NCI-H1694 (cell line): ENCODE measurements at regions not wholly inside any gene's neighbourhood (a gene's known extent, or its start where the extent isn't known, plus 50 kb on each side); places are given as distances from the start of the nearest gene placed in this dataset.
"Not testable (repeated sequence)": the region's sequence is repeated elsewhere in the genome, so short reads cannot be mapped to it uniquely, and the experiment has no call there.

Experiments
- DNase-seq: peaks from one replicate; lab custom pipeline; 2025; lab: John Stamatoyannopoulos, UW

DNA sequence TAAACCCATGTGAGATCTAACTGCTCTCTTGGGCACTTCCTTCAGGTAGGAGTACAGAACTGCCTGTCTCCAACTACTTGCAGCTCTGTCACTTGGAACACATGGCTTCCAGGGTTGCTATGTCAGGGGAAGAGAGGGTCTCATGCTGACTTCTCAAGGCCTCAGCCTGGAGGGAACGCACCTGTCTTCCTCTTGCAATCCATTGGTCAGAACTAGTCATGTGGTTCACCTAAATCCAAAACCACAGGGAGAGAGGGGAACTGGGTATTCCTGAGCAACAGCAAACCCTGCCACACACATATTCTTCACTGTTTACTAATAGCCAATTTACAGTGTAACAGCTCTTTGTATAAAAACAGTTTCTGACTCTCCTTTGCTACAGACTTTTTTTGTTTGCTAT is 206.1 kb downstream of the KCNJ2 start:
- no peak for DNase-seq

DNA sequence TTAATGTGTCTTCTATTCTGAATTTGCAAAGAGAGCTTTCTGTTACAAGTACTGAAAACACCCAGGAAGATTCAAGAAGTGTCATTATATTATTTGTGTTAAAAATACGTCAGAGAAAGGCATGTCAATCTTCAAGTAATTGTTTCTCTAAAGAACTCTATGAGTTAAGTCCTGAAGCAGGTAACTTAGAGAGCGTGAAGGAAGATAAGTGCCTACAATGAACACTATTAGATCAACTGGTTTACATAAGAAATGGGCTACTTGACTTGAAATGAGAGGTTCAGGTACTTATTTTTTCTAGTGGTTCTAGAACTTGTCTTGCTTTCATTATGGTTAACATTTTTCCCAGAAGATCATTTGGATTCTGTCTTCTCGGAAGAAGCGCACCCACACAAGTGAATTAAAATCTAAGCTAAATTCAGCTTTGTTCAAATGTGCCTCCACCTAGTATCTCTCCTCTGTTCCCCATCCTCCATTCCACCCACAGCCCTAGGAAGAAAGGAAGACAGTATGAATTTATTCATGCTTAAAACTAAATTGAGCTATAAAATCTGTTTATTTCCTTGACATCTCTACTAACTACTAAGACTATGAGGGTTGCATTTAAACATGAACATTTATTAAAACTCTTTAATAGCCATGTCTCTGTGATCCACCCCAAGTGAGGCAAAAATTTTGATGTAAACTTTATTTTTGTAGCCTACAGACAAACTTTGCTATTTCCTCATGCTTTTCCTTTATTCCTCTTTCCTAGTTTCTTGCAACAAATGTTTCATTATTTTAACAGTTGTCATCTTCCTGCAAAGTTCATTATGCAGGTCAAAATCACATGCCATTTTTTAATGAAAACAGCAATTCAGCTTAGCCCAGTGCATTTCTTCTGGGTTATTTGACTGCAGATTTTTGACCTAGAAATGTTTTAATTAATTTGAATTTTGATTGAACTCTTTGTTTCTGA is 206.8 kb downstream of the KCNJ2 start:
- DNase-seq, result no peak

DNA sequence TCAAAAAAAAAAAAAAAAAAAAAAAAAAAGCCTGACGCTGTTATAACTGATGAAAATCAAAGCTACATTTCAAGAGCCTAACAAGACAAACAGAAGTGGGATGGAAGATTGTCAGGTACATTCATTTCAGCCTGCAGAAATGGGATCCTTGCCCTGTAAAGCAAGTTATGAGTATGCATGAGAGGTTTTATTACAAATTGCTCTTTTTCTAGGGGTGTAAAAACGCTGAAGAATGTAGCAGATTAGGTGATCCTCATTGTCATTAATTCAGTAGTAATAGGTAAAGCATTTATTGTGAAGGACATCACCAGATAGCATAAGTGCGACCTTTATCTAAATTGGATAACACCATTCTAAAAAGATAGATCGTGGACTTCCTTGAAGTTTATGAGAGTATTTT is 208.3 kb downstream of the KCNJ2 start:
- DNase-seq, result no peak

DNA sequence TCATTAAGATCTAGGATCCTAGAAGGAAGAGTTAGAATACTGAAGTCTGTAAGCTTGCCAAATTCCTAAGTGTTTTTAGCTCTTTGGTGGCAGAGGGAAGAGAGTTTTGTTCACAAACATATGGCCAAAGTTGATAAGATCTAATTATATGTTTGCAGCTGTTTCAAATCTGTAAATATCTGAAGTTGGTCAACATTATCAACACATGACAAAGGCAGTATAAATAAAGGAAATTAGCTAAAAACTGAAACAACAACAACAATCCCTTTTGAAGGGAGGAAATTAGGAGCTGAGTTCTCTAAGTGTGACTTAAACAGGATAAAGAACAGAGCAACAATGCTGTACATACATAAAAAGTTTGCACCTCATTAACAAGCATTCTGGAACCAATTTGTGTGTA is 208.7 kb downstream of the KCNJ2 start:
- DNase-seq, result no peak

GRCh38 chr17:70379945-70380344 is 210.6 kb downstream of the KCNJ2 start:
- no peak for DNase-seq

DNA sequence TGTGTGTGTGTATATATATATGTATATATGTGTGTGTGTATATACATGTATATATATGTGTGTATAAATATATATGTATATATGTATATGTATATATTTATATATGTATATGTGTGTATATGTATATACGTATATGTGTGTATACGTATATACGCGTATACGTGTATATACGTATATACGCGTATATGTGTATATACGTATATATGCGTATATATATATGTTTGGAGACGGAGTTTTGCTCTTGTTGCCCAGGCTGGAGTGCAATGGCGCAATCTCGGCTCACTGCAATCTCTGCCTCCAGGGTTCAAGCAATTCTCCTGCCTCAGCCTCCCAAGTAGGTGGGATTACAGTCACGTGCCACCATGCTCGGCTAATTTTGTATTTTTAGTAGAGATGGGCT is 212.6 kb downstream of the KCNJ2 start:
- DNase-seq, result not testable (repeated sequence)

DNA sequence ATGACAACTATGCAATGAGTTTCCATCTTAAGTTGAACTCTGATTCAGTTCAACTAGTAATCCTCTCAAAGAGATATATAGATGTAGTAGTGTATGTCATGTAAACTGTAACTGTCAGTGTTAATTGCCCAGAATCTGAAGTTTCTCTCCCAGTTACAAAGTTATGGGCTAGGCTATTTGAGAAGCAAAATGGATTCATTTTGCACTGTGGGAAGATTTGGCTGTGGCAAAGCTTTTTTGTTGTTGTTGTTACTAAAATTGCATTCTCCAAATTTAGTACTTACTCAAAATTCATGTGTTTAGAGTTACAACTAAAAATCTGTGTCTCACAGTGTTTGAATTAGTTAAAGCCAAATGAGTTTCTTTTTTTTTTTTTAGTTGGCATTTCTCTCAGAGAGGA is 219.0 kb downstream of the KCNJ2 start:
- no peak for DNase-seq

- not testable (repeated sequence) for DNase-seq
These were observed 220.0 kb downstream of the KCNJ2 start for GRCh38 chr17:70389232-70389757.

GRCh38 chr17:70390049-70390448 is 220.7 kb downstream of the KCNJ2 start:
- DNase-seq, result no peak

- DNase-seq, result no peak
These were observed 225.3 kb downstream of the KCNJ2 start for GRCh38 chr17:70394473-70395232.

DNA sequence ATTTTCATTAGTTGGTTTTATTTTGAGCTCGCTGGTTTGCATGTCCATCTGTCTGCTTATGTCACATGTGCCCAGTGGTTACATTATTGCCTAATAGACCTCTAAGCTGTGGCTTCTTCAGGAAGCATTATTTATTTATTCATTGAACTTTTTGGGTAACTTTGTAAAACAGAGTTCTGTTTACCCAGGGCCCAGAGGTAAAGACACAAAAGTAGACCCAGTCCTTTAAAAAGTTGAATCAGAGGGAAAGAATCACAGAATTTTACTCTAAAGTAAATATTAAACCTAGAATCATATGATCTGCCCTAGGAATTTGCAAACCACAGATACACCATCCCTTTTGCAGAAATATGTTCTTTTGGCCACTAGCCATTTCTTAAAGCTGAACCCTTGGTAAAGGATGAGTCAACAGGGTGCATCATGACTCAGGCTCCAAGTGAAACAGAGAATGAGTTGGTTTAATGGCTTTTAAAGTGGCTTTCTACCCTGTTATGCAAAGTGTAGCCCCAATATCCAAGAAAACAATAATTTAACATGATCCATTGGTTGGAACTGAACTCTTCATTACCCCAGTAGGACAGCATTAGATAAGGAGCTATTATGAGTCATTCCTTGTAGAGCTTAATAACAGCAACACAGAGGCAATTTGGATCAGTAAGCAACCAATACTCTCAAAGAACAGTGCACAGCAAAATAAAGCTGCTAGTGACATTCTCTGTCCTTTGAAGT is 236.3 kb downstream of the KCNJ2 start:
- DNase-seq, result no peak

DNA sequence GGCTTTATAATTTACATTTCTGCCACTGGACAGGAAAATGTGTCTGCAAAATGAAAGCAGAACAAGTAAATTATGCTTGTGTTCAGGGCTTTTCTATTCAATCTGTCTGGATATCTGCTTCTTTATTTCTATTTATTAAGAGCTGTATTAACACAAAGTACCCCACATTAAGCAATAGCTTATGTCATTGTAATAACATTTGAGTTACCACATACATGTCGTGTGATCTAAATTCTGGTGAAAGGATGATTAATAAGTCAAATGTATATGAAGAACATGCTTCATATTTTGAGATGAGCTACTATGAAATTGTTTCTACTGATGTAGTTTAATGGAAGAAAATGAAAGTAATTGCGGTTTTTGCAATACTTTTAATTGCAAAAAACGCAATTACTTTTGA is 238.2 kb downstream of the KCNJ2 start:
- no peak for DNase-seq

- no peak for DNase-seq
These were observed 239.4 kb downstream of the KCNJ2 start for GRCh38 chr17:70408768-70409167.

GRCh38 chr17:70414300-70414699 is 245.0 kb downstream of the KCNJ2 start:
- no peak for DNase-seq

DNA sequence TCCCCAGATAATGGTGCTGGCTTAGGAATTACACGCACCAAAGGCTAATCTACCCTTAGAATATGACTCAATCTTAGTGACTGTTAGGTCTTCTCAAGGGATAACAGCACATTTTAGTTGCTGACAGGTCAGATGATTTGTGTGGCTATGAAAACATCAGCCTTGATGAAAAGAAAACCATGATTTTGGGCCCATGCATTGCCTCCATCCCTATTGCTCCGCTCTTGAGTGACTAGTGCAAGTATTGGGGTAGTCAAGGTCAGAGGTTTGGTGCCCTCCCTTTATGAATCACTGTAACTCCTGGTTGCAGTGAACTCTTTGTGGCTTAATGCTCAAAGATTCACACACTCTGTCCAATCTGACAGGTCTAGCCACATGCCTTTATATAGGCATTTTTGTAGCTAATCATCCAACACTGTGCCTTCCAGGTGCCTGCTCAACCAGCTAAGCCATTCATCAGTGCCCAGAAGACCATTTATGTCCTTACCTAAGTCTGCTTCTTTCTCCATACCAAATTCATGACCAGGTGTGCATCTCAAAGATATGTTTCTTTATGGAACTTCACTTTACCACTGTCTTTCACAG is 251.6 kb downstream of the KCNJ2 start:
- DNase-seq, result no peak

DNA sequence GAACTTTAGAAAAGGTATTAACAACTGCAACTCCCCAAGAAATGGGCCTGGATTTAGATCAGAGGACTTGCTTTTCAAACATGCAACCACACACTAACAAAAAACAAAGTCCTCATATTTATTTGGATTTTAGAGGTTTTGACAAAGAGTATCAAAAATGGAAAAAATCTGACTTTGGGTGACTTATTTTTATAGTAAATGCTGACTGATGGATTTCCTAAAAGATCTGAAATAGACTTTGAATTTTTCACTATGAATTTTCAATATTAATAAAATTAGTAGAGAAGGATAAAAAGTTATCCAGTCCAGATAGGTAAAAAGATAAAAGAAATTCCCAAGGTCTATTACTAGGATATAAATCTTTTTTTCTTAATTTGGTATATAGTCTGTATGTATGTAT is 253.5 kb downstream of the KCNJ2 start:
- no peak for DNase-seq

GRCh38 chr17:70423562-70423961 is 254.2 kb downstream of the KCNJ2 start:
- DNase-seq, result no peak

- DNase-seq, result no peak
These were observed 257.4 kb downstream of the KCNJ2 start for GRCh38 chr17:70426752-70427151.

- DNase-seq, result no peak
These were observed 265.5 kb downstream of the KCNJ2 start for GRCh38 chr17:70434536-70435490.

DNA sequence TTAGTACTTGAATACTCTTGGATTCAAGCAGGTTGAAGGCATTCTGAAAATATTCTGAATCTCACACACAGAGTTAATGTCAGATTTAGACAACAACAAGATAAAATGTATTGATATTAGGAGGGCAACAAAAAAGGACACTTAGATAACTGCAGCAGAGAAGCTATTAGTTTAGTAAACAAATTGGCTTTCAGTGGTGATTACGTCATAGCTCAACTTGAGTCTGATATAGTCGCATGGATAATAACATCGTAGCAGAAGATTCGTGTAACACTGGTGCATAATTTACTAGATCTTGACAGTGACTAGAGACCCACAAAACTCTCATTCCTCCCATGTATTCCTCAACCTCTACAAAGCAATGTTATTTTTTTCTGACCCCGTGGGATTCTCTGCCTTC is 268.3 kb downstream of the KCNJ2 start:
- DNase-seq, result no peak

DNA sequence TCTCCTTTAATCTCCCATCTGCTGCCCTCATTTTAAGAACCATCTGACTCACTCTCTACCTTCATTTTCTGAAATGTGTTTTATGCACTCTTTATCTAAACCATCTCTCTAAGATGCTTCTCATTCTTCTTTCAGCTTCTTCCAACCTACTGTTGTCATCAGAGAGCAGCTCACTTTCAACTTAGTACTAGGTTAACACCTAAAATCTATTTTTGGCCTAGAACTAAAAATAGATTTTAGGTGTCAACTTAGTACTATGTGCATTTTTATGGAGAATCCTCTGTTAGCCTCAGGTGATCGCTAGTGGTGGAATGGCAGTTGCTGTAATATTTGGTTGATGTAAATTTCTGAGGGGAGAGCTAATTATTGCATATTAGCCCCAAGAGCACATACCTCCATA is 277.1 kb downstream of the KCNJ2 start:
- DNase-seq, result no peak
